Neuron (in vitro differentiated cells): ENCODE measurements at regions not wholly inside any gene's neighbourhood (a gene's known extent, or its start where the extent isn't known, plus 50 kb on each side); places are given as distances from the start of the nearest gene placed in this dataset.

Source experiments
- H2AFZ ChIP-seq: one replicate; pipeline ENCODE4 v1.6.1; 2013; ENCODE audit warnings: low read depth, mild to moderate bottlenecking, inconsistent platforms, low read length, moderate library complexity
- H3K27me3 ChIP-seq: one replicate; pipeline ENCODE4 v1.6.1; 2013; ENCODE audit warnings: low read length; ENCODE audit not compliant: insufficient read depth
- H3K36me3 ChIP-seq: one replicate; pipeline ENCODE4 v1.6.1; 2013; ENCODE audit warnings: low read length; ENCODE audit not compliant: insufficient read depth
- H3K4me1 ChIP-seq: one replicate; pipeline ENCODE4 v1.6.1; 2013; ENCODE audit warnings: low read length; ENCODE audit not compliant: insufficient read depth
- H3K4me3 ChIP-seq: 2 replicates; pipeline ENCODE4 v1.5.1; 2013; ENCODE audit warnings: mild to moderate bottlenecking, low read length, moderate library complexity
- H3K9me3 ChIP-seq: one replicate; pipeline ENCODE4 v1.6.1; 2013; ENCODE audit warnings: low read length

DNA sequence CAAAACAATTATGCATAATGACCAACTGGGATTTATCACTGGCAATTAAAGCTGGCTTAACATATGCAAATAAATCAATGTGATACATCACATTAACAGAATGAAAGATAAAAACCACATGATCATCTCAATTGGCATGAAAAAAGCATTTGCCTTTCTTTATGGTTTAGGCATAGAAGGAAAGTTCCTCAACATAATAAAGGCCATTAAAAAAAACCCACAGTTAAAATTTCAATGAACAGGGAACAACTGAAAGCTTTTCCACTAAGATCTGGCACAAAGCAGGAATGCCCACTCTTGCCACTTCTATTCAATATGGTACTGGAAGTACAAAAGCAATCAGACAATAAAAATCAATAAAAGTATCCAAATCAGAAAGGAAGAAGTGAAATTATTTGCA, 151.2 kb upstream of the CD180 start:
- Histone ChIP-seq H3K27me3 (no peaks in the 10 kb centered on the region), H3K36me3 (no peaks in the 10 kb centered on the region), H2AFZ (no peak overlapping the region), H3K9me3 (peaks cover 2% of the 10 kb centered on the region), H3K4me1 (no peaks in the 10 kb centered on the region), H3K4me3 (no peak overlapping the region)

DNA sequence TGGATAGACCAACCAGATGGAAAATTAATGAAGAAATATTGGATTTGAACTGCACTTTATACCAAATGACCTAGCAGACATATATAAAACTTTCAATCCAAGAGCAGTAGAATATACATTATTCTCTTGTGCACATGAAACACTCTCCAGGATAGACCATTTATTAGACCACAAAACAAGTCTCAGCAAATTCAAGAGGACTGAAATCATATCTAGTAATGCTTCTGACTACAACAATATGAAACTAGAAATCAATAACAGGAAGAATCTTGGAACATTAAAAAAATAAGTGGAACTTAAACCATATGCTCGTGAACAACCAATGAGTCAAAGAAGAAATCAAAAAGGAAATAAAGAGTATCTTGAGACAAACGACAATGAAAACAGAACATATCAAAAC, 150.0 kb upstream of the CD180 start:
- Histone ChIP-seq H2AFZ (no peak overlapping the region), H3K9me3 (peaks cover 2% of the 10 kb centered on the region), H3K27me3 (no peaks in the 10 kb centered on the region), H3K4me1 (no peaks in the 10 kb centered on the region), H3K36me3 (no peaks in the 10 kb centered on the region), H3K4me3 (no peak overlapping the region)

DNA sequence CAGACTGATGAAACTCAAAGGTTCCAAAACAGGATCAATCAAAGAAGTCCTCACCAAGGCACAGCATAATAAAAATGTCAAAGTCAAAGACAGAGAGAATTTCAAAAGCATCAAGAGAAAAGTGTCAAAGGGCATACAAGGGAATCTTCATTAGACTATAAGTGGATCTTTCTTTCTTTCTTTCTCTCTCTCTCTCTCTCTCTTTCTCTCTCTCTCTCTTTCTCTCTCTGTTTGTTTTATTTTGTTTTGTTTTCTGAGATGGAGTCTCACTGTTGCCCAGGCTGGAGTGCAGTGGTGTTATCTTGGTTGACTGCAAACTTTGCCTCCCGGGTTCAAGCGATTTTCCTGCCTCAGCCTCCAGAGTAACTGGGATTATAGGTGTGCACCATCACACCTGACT, 148.3 kb upstream of the CD180 start:
- no peaks in the 10 kb centered on the region for H3K4me1 ChIP-seq
- H3K9me3 ChIP-seq: peaks cover 2% of the 10 kb centered on the region
- H2AFZ ChIP-seq: no peak overlapping the region
- no peaks in the 10 kb centered on the region for H3K36me3 ChIP-seq
- H3K27me3 ChIP-seq: no peaks in the 10 kb centered on the region
- H3K4me3 ChIP-seq: no peak overlapping the region

DNA sequence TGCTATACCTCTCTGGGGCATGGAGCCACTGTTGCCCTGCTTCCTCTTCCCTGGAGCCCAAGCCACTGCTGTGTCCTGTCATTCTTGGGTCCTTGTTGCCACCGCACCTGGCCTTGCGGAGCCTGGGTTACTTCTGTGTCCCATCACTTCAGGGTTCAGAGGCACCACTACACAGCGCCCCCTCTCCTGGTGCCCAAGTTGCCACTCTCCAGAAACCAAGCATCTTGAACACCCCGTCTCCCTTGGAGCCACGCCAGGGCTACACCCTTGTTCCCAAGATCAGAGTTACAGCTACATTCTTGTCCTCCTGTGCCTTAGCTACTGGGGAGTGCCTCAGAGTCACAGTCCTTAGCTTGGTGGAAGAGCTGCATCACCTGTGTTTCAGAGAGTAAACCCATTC, 147.2 kb upstream of the CD180 start:
- peaks cover 2% of the 10 kb centered on the region for H3K9me3 ChIP-seq
- H3K4me1 ChIP-seq: no peaks in the 10 kb centered on the region
- H3K36me3 ChIP-seq: no peaks in the 10 kb centered on the region
- H2AFZ ChIP-seq: no peak overlapping the region
- H3K4me3 ChIP-seq: no peak overlapping the region
- H3K27me3 ChIP-seq: no peaks in the 10 kb centered on the region

DNA sequence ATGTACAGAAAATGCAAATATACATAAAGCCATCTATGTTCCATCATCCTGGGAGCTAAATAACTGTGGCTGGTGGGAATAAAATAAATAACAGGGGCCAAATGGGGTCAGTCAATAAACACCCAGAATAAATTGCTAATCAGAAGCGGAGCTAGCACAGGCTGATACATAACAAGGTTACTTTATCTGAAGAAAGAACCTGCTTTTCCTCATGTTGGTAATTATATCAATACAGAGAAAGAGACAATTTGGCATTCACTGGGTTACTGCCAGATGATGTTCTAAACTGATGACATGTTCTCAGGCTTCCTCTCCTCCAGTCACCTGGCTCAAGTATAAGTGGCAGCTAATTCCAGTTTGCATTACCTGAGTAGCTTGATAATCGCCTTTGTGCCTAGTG, 144.9 kb upstream of the CD180 start:
- Histone ChIP-seq H3K36me3 (no peaks in the 10 kb centered on the region), H3K9me3 (peaks cover 2% of the 10 kb centered on the region), H3K27me3 (no peaks in the 10 kb centered on the region), H3K4me3 (no peak overlapping the region), H2AFZ (no peak overlapping the region), H3K4me1 (no peaks in the 10 kb centered on the region)

DNA sequence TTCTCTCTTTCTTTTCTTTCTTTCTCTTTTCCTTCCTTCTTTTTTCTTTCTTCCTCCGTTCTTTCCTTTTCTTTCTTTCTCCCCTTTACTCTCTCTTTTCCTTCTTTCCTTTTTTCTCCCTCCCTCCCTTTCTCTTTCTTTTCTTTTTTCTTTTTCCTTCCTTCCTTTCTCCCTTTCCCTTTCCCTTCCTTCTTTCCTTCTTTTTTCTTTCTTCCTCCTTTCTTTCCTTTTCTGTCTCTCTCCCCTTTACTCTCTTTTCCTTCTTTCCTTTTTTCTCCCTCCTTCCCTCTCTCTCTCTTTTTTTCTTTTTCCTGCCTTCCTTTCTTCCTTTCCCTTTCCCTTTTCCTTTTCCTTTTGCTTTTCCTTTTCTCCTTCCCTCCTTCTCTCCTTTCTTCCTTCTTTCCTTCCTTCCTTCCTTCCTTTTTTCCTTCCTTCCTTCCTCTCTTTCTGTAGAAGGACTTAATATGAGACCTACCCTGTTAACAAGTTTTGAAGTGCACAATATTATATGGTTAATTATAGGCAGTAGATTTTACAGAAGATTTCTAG, 142.7 kb upstream of the CD180 start:
- no peaks in the 10 kb centered on the region for H3K27me3 ChIP-seq
- no peak overlapping the region for H2AFZ ChIP-seq
- H3K36me3 ChIP-seq: no peaks in the 10 kb centered on the region
- peaks cover 2% of the 10 kb centered on the region for H3K9me3 ChIP-seq
- no peaks in the 10 kb centered on the region for H3K4me1 ChIP-seq
- no peak overlapping the region for H3K4me3 ChIP-seq

DNA sequence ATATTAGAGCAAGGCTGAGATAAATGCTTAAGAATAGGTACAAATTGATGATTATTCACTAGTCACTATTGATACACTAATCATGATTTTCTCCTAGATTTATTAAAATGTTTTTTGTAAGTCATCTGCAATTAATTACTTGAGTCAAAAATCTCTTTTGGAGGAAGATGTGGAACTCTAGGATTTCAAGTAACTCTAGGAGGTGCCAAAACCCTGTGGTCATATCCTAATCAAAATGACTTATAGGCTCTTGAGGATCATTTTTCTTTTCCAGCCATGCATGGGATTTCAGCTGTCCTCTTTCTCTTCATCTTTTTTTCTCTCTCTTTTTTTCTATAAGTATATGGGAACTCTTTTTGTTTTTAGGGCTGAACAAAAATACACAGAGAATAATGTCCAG, 141.8 kb upstream of the CD180 start:
- Histone ChIP-seq H3K4me1 (no peaks in the 10 kb centered on the region), H3K27me3 (no peaks in the 10 kb centered on the region), H3K9me3 (no peaks in the 10 kb centered on the region), H3K36me3 (no peaks in the 10 kb centered on the region), H3K4me3 (no peak overlapping the region), H2AFZ (no peak overlapping the region)

DNA sequence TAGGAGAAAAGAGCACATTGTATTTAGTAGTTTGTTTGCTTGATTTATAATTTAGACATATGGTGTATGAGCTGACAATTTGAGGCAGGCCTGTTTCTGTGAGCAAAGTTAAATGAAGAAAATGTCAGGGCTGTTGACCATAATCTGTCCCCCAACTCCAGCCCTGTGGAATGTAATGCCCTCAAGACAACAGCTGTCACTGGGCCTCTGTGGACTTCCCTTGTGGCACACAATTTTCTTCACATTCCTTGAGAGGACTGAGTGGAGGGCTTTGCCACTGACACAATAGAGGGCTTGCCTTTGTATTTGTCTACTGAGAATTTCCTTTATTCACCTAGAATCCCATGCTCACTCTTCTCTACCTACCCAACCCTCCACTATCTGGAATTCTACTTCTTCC, 141.2 kb upstream of the CD180 start:
- no peaks in the 10 kb centered on the region for H3K36me3 ChIP-seq
- H3K4me3 ChIP-seq: no peak overlapping the region
- H3K4me1 ChIP-seq: no peaks in the 10 kb centered on the region
- no peaks in the 10 kb centered on the region for H3K9me3 ChIP-seq
- H3K27me3 ChIP-seq: no peaks in the 10 kb centered on the region
- no peak overlapping the region for H2AFZ ChIP-seq

DNA sequence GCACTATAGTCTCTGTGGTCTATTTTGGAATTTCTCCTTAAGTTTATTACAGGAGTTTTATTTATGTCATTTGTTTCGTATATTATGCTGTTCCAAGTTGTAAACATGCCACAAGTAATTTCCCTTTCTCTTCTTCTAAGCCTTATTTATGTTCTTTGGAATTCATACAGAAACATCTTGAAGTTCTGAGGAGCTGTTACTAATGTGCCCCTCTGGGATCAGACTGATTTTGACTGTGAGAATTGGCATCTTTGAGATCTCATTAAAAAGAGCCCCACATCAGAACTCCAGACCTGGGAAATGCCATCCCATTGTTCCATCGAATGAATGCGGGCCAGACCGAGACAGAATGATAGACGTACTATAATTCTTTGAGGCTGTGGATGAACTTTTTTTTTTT, 138.8 kb upstream of the CD180 start:
- H3K9me3 ChIP-seq: no peaks in the 10 kb centered on the region
- no peaks in the 10 kb centered on the region for H3K36me3 ChIP-seq
- H3K4me1 ChIP-seq: no peaks in the 10 kb centered on the region
- H3K27me3 ChIP-seq: no peaks in the 10 kb centered on the region
- no peak overlapping the region for H2AFZ ChIP-seq
- no peak overlapping the region for H3K4me3 ChIP-seq

DNA sequence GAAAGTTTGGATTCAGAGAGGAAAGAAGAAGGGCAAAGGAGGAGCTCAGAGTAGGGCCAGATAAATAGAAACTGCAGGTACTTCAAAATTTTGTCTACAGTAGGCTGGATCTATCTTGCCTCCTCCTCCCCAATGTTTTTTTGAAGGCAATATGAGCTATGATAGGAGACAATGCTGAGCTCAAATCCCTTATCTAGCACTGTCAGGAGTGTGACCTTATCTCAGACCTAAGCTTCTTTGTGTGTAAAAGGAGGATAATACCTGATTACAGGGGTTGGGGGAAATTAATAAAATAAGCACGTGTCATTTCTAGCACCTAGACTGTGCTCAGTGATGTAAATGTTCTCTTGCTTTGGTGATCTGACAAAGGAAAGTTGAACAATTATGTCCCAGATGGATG, 137.8 kb upstream of the CD180 start:
- H3K9me3 ChIP-seq: no peaks in the 10 kb centered on the region
- H2AFZ ChIP-seq: no peak overlapping the region
- H3K27me3 ChIP-seq: no peaks in the 10 kb centered on the region

DNA sequence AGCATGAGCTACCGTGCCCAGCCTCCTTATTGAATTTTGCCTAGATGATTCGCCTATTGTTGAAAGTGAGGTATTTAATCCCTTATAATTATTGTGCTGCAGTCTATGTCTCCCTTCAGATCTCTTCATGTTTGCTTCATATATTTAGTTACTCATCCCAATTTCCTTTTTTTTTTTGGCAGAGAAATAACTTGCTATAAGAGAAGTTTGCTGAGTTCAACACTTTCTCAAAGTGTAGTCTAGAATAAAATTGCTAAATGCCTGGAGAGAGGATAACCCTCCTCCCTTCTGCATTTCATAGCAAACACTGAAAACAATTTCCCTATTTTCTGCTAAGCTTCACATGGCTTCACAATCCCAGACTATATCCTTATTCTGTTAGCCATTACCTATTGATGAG, 136.6 kb upstream of the CD180 start:
- Histone ChIP-seq H3K4me3 (no peak overlapping the region), H3K4me1 (no peaks in the 10 kb centered on the region), H2AFZ (no peak overlapping the region), H3K9me3 (no peaks in the 10 kb centered on the region), H3K27me3 (no peaks in the 10 kb centered on the region), H3K36me3 (no peaks in the 10 kb centered on the region)

More for the DNA sequence above, 137.8 kb upstream of the CD180 start:
- no peaks in the 10 kb centered on the region for H3K4me1 ChIP-seq
- no peaks in the 10 kb centered on the region for H3K36me3 ChIP-seq
- H3K4me3 ChIP-seq: no peak overlapping the region

DNA sequence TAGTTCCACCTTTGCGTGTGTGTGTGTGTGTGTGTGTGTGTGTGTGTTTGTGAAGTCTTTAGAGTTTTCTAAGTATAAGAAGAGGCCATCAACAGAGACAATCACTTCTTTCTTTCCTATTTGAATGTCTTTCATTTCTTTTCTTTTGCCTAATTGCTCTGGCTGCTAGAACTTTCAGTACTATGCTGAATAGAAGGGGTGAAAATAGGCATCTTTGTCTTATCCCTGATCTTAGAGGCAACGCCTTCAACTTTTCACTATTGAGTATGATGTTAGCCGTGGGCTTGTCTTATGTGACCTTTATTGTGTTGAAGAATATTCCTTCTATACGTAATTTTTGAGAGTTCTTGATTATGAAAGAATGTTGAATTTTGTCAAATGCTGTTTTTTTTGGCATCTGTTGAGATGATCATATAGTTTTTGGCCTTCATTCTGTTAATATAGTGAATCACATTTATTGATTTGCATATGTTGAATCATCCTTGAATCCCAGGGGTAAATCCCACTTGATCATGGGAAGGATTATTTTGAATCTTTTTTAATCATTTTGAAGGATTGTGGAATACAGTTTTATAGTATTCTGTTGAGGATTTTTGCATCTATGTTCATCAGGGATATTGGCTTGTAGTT, 134.8 kb upstream of the CD180 start:
- Histone ChIP-seq H3K9me3 (no peaks in the 10 kb centered on the region), H2AFZ (no peak overlapping the region), H3K27me3 (no peaks in the 10 kb centered on the region), H3K4me1 (no peaks in the 10 kb centered on the region), H3K4me3 (no peak overlapping the region), H3K36me3 (no peaks in the 10 kb centered on the region)

DNA sequence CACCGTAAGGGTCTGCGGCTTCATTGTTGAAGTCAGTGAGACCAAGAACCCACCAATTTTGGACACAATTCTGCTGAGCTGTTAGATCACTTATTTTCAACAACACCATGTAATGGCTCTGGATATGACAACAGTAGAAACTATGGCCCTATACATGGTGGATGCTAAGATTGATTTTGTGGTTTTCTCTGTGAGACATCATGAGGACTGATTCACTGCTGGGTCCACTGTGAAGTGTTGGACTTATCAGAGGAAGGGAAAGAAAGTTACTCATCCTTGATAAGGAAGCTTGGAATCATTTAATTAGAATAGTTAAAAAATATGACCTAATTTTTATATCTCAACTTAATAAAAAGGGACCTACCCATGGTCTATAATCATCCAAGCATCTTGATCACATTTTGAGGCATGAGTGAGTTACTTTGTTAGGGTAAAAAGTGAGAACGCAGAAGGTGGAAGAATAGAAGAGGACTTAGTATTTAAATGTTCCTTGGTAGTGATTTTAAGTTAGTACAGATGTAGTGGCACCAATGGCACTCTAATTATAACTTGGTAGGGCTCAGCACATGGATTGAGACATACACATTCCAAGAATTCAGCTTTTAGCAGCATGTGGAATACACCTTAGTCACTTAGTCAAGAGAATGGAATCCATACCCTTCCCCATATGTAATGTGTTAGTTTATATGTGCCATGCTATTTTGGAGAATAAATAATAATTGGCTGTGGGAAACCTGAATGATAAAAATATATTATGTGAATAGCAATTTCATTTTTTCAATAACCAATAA, 123.5 kb upstream of the CD180 start:
- Histone ChIP-seq H3K9me3 (peaks cover 5% of the 10 kb centered on the region), H3K36me3 (no peaks in the 10 kb centered on the region), H3K4me3 (no peak overlapping the region), H3K4me1 (no peaks in the 10 kb centered on the region), H3K27me3 (no peaks in the 10 kb centered on the region), H2AFZ (no peak overlapping the region)
